ENCODE measurements at regions not wholly inside any gene's neighbourhood (a gene's known extent, or its start where the extent isn't known, plus 50 kb on each side); places are given as distances from the start of the nearest gene placed in this dataset.

GRCh38 chr2:18244845-18245244 lies 315.6 kb downstream of the RDH14 start:
- H3K4me2 ChIP-seq (ENCODE audit: extremely low read depth, insufficient read depth, low read length) = no peak overlapping the region
- no peak for TF ChIP-seq CTCF (conservative IDR thresholded peaks at IDR 0.05 in 1 of 2, IDR thresholded peaks at IDR 0.05 in 1 of 2; ENCODE audit: low read depth in 1 of 2, low read length in 2 of 2)
- TF ChIP-seq EZH2 (IDR thresholded peaks at IDR 0.05; ENCODE audit: low read length, missing control alignments) = no peak
- no peaks in the 10 kb centered on the region for H3K9me3 ChIP-seq (ENCODE audit: control insufficient read depth, insufficient read depth, low read depth, low read length)
- no peak overlapping the region for H3K9ac ChIP-seq (ENCODE audit: insufficient read depth, low read length)
- no peaks in the 10 kb centered on the region for H4K20me1 ChIP-seq (ENCODE audit: control insufficient read depth, extremely low read depth, insufficient read depth, low read length)
- no peak overlapping the region for H2AFZ ChIP-seq (ENCODE audit: low read length)
- DNase-seq (ENCODE audit: low read depth in 2 of 2) = no peak
- H3K79me2 ChIP-seq (ENCODE audit: control insufficient read depth, insufficient read depth, low read length) = no peaks in the 10 kb centered on the region
- no peak overlapping the region for H3K27ac ChIP-seq (ENCODE audit: insufficient read depth, low read length)
- no peak overlapping the region for H3K4me3 ChIP-seq (replicated peaks in 1 of 4; ENCODE audit: control extremely low read depth in 1 of 4, insufficient read depth in 1 of 4, low read depth in 3 of 4, low read length in 4 of 4)
- no peaks in the 10 kb centered on the region for H3K27me3 ChIP-seq (ENCODE audit: control insufficient read depth, insufficient read depth, low read length)
- H3K4me1 ChIP-seq (ENCODE audit: control insufficient read depth, extremely low read depth, insufficient read depth, low read length) = no peaks in the 10 kb centered on the region
- H3K36me3 ChIP-seq (ENCODE audit: control insufficient read depth, insufficient read depth, low read length) = no peaks in the 10 kb centered on the region

GRCh38 chr2:18243816-18244215 lies 316.6 kb downstream of the RDH14 start:
- H3K4me1 ChIP-seq (ENCODE audit: control insufficient read depth, extremely low read depth, insufficient read depth, low read length) = no peaks in the 10 kb centered on the region
- H3K36me3 ChIP-seq (ENCODE audit: control insufficient read depth, insufficient read depth, low read length) = no peaks in the 10 kb centered on the region
- H3K9me3 ChIP-seq (ENCODE audit: control insufficient read depth, insufficient read depth, low read depth, low read length) = no peaks in the 10 kb centered on the region
- no peak for DNase-seq (ENCODE audit: low read depth in 2 of 2)
- no peak overlapping the region for H3K9ac ChIP-seq (ENCODE audit: insufficient read depth, low read length)
- no peak for TF ChIP-seq CTCF (conservative IDR thresholded peaks at IDR 0.05 in 1 of 2, IDR thresholded peaks at IDR 0.05 in 1 of 2; ENCODE audit: low read depth in 1 of 2, low read length in 2 of 2)
- no peak for TF ChIP-seq EZH2 (IDR thresholded peaks at IDR 0.05; ENCODE audit: low read length, missing control alignments)
- no peak overlapping the region for H3K4me3 ChIP-seq (replicated peaks in 1 of 4; ENCODE audit: control extremely low read depth in 1 of 4, insufficient read depth in 1 of 4, low read depth in 3 of 4, low read length in 4 of 4)
- H2AFZ ChIP-seq (ENCODE audit: low read length) = no peak overlapping the region
- no peaks in the 10 kb centered on the region for H3K27me3 ChIP-seq (ENCODE audit: control insufficient read depth, insufficient read depth, low read length)
- H4K20me1 ChIP-seq (ENCODE audit: control insufficient read depth, extremely low read depth, insufficient read depth, low read length) = no peaks in the 10 kb centered on the region
- H3K79me2 ChIP-seq (ENCODE audit: control insufficient read depth, insufficient read depth, low read length) = no peaks in the 10 kb centered on the region
- no peak overlapping the region for H3K27ac ChIP-seq (ENCODE audit: insufficient read depth, low read length)
- H3K4me2 ChIP-seq (ENCODE audit: extremely low read depth, insufficient read depth, low read length) = no peak overlapping the region

DNA sequence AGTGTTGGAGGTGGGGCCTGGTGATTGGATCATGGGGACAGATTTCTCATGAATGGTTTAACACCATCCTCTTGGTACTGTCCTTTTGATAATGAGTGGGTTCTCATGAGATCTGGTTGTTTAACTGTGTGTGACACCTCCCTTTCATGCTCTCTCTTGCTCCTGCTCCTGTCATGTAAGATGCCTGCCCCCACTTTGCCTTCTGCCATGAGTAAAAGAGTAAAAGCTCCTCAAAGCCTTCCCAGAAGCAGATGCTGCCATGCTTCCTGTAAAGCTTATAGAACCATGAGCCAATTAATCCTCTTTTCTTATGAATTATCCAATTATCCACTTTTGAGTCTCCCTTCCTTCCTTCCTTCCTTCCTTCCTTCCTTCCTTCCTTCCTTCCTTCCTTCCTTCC lies 317.7 kb downstream of the RDH14 start:
- Histone ChIP-seq H3K4me1 (ENCODE audit: control insufficient read depth, extremely low read depth, insufficient read depth, low read length) (no peaks in the 10 kb centered on the region), H3K27me3 (ENCODE audit: control insufficient read depth, insufficient read depth, low read length) (no peaks in the 10 kb centered on the region), H3K79me2 (ENCODE audit: control insufficient read depth, insufficient read depth, low read length) (no peaks in the 10 kb centered on the region), H4K20me1 (ENCODE audit: control insufficient read depth, extremely low read depth, insufficient read depth, low read length) (no peaks in the 10 kb centered on the region), H3K4me3 (replicated peaks in 1 of 4; ENCODE audit: control extremely low read depth in 1 of 4, insufficient read depth in 1 of 4, low read depth in 3 of 4, low read length in 4 of 4) (no peak overlapping the region), H3K27ac (ENCODE audit: insufficient read depth, low read length) (no peak overlapping the region), H3K4me2 (ENCODE audit: extremely low read depth, insufficient read depth, low read length) (no peak overlapping the region), H3K9me3 (ENCODE audit: control insufficient read depth, insufficient read depth, low read depth, low read length) (no peaks in the 10 kb centered on the region), H2AFZ (ENCODE audit: low read length) (no peak overlapping the region), H3K9ac (ENCODE audit: insufficient read depth, low read length) (no peak overlapping the region), H3K36me3 (ENCODE audit: control insufficient read depth, insufficient read depth, low read length) (no peaks in the 10 kb centered on the region)
- TF ChIP-seq EZH2 (IDR thresholded peaks at IDR 0.05; ENCODE audit: low read length, missing control alignments) = no peak
- TF ChIP-seq CTCF (conservative IDR thresholded peaks at IDR 0.05 in 1 of 2, IDR thresholded peaks at IDR 0.05 in 1 of 2; ENCODE audit: low read depth in 1 of 2, low read length in 2 of 2) = no peak
- DNase-seq (ENCODE audit: low read depth in 2 of 2) = no peak

All from fibroblast of lung (primary cell).